Stimulated activated CD8-positive, alpha-beta memory T cell treated with anti-CD3 and anti-CD28 coated beads, Interleukin-2, amount 100 ng/mL, for 1 hour (primary cell): ENCODE measurements at regions not wholly inside any gene's neighbourhood (a gene's known extent, or its start where the extent isn't known, plus 50 kb on each side); places are given as distances from the start of the nearest gene placed in this dataset.
"Not testable (repeated sequence)": the region's sequence is repeated elsewhere in the genome, so short reads cannot be mapped to it uniquely, and the experiment has no call there.

Source experiments
- DNase-seq, 2 donors: peaks; one replicate each; pipeline ENCODE4 v3.0.0-alpha.2; 2020; ENCODE audit warnings: low read depth in 2 of 2

- no peak for DNase-seq
These were observed 105.3 kb upstream of the C2CD4B start for GRCh38 chr15:62270216-62270921.

GRCh38 chr15:62272290-62272689 lies 107.2 kb upstream of the C2CD4B start:
- no peak for DNase-seq

- DNase-seq: no peak
These were observed 110.7 kb upstream of the C2CD4B start for GRCh38 chr15:62275831-62276230.

GRCh38 chr15:62277816-62278394 lies 112.8 kb upstream of the C2CD4B start:
- no peak for DNase-seq

- no peak for DNase-seq
These were observed 113.4 kb upstream of the C2CD4B start for GRCh38 chr15:62278534-62278933.

GRCh38 chr15:62279041-62279440 lies 114.0 kb upstream of the C2CD4B start:
- no peak for DNase-seq

GRCh38 chr15:62280625-62281024 lies 115.5 kb upstream of the C2CD4B start:
- no peak for DNase-seq

- DNase-seq: not testable (repeated sequence)
These were observed 116.7 kb upstream of the C2CD4B start for GRCh38 chr15:62281801-62282200.

- DNase-seq: no peak
These were observed 122.2 kb upstream of the C2CD4B start for GRCh38 chr15:62287066-62287857.

- DNase-seq: no peak
These were observed 123.4 kb upstream of the C2CD4B start for GRCh38 chr15:62288361-62289017.

- DNase-seq: no peak
These were observed 126.2 kb upstream of the C2CD4B start for GRCh38 chr15:62291262-62291661.

GRCh38 chr15:62296756-62297507 lies 131.8 kb upstream of the C2CD4B start:
- no peak for DNase-seq

- DNase-seq: no peak
These were observed 132.4 kb upstream of the C2CD4B start for GRCh38 chr15:62297522-62297921.

- no peak for DNase-seq
These were observed 132.8 kb upstream of the C2CD4B start for GRCh38 chr15:62297933-62298332.

GRCh38 chr15:62298811-62299210 lies 133.7 kb upstream of the C2CD4B start:
- no peak for DNase-seq

- no peak for DNase-seq
These were observed 134.5 kb upstream of the C2CD4B start for GRCh38 chr15:62299541-62299940.

- DNase-seq: no peak
These were observed 137.0 kb upstream of the C2CD4B start for GRCh38 chr15:62301993-62302675.

- no peak for DNase-seq
These were observed 141.9 kb upstream of the C2CD4B start for GRCh38 chr15:62306851-62307504.

GRCh38 chr15:62307551-62307950 lies 142.5 kb upstream of the C2CD4B start:
- DNase-seq: no peak

- DNase-seq: no peak
These were observed 151.5 kb upstream of the C2CD4B start for GRCh38 chr15:62316413-62317060.
